GM18508 (cell line): ENCODE measurements at regions not wholly inside any gene's neighbourhood (a gene's known extent, or its start where the extent isn't known, plus 50 kb on each side); places are given as distances from the start of the nearest gene placed in this dataset.

ENCODE experiments used
- ATAC-seq: cut with Tn5 transposase; IDR thresholded peaks from one replicate; pipeline ENCODE4 v1.9.1; 2021; ENCODE audit warnings: moderate number of reproducible peaks; ENCODE audit not compliant: insufficient read depth, unreplicated experiment

DNA sequence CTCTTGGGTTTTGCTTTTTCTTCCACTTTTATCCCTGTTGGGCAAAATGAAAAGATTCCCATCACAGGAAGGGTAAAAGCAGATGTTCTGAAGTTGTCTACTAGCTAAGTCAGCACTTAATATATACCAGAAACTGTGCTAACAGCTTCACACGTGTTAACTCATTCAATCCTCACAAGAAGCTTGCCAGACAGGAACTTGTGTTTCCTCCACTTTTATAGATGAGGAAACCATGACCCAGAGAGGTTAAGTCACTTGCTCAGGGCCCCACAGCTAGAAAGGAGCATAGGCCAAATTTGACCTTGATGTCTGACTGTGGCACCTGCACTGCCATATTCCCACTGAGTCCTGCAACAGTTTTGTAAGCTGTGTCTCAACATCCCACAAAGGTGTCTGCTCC is 76.8 kb upstream of the EPC2 start:
- no peak for ATAC-seq

DNA sequence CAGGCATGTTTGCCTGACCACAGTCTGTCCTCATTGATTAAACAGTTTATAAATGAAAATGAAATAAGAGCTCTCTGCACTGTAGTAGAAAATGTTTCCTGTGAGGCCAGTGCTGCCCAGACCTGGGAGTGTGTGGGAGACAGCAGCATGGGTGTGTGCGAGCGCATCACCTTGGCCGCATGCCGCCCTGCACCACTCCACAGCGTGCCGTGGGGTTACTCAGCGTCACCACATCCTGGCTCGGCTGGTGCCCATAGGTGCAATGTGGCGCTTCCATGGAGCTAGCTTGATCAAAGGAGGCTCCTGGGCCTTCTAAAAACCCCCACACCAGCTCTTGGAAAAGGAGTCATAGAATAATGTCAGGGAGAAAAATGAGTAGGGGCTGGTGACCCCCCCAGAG is 76.0 kb upstream of the EPC2 start:
- ATAC-seq = no peak

DNA sequence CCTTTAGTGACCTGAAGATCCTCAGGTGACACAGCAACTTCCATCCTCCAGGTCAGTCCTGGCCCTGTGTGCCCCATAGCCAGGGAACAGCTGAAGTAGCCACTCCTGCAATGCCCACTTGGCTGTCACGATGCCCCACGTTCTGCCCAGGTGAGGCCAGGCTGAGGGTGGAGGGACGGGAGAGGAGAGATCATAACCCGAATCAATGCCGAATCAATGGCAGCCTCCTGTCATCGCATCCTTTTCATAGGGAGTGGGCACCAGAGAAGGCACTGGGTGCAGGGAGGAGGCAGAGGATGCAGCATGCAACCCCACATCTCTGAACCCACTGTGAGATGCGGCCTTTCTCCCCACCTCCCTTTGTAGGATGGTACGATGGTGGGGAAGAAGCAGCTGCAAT is 75.3 kb upstream of the EPC2 start:
- ATAC-seq = no peak

DNA sequence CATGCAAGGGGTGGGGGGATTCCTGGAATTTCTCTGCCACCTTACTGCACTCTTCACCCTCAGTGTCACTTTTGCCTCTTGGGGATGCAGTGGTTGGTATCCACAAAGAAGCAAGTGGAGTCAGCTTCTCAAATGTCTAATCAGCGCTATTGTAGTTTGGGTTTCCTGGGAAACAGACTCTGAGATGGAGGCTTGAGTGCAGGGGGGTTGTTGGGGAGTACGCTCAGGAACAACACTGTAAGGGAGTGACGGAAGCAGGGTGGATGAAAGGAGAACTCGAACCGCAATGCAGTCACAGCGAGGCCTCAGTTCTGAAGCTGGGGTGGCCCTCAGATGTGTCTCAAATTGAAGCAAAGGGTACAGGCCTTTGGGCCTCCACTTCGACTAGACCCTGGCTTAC is 73.6 kb upstream of the EPC2 start:
- no peak for ATAC-seq

DNA sequence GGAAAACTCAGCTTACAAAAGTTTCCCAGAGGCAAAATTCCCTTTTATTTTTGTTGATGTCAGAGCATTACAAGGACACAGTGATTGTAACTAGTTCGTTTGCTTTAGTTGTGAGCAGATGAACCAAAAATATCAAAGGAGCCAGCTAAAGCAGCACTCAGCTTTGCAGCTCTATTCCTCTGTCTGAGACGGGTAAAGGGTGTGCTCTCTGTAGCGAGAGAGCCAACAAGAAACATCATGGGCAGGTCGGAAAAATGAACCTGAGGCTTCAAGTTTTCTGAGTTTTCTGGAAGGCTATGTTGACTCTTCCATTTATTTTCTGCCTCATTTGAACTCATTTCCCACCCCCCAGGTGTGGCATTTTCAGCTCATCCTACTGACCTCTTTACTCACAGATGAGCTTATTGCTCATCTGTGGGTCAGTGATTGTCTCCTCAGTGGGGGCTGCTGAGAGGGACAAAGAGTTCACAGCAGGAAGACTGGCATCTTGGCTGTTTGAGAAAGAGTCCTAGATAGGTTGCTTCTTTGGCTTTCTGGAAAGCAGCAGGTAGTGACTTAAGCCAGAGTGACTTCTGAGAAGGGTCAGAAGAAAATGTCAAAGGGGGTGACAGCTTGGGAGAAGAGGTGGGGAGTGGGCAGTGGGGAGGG is 66.6 kb upstream of the EPC2 start:
- no peak for ATAC-seq

DNA sequence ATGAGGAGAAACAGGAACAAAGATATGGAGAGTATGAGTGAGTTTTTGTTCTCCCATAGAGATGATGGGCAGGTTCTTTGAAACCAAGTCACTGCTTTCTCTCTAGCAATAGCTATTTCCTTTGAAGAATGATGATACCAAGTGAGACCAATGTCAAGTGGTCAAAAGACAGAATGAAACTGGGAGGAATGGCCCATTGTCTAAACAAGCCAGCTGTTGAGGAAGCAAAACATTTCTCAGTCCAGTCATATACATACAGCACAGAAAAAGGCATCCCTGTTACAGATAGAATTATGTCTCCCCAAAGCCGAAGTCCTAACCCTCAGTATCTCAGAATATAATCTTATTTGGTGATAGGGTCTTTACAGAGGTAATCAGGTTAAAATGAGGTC is 66.1 kb upstream of the EPC2 start:
- peak; percentile 77 for ATAC-seq

DNA sequence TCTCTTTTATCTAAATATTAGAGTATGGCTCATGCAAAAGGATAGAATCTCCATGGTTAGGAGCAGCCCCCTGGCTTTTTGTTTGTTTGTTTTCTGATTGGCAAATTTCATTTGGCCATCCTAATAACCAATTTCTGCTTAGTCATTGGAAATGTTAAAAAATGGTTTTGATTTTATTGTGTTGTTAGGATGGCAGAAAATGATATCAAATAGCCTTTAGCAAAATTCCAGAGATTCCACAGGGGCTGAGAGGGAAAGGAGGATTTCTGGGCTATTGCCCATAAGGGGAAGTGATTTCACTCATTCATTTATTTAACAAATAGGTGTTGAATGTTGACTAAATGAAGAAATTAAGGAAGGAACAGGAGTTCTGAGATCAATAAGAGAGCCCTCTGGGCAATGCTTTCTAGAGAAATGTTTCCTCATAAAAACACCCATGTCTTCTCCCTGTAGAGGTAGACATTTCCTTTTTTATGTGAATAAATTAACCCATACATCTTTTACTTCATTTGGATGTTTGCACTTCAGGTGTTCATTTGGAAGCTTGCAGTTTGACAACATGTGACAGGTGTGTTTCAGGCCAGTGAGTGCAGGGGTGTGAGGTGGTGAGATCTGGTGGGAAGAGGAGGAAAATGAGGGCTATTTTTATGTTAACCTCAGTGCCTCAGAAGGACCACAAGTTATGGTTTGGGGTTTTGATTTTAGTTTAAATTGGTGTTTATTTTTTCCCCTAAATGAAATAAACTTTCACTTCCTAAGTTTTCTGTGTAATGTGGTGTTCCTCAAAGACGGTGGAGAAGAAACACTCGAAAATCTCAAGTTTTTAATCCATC is 61.7 kb upstream of the EPC2 start:
- ATAC-seq = no peak

DNA sequence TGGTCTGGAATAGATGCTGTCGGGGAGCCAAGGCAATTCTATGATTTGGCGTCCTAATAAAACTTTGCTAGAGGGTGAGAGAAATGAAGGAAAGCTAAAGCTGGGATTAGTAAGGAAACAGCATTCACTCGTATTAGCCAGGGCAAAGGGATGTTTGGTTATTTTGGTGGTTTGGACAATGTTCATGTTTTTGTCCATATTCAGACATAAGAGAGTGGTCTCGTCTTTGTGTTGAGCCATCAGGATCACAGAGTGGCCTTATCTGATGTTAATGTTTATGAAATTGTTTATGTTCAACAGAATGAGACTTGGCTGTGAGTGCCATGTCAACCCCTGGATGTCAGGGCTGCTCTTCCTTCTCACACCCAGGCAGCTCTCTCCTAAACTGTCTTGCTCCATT is 58.9 kb upstream of the EPC2 start:
- no peak for ATAC-seq

DNA sequence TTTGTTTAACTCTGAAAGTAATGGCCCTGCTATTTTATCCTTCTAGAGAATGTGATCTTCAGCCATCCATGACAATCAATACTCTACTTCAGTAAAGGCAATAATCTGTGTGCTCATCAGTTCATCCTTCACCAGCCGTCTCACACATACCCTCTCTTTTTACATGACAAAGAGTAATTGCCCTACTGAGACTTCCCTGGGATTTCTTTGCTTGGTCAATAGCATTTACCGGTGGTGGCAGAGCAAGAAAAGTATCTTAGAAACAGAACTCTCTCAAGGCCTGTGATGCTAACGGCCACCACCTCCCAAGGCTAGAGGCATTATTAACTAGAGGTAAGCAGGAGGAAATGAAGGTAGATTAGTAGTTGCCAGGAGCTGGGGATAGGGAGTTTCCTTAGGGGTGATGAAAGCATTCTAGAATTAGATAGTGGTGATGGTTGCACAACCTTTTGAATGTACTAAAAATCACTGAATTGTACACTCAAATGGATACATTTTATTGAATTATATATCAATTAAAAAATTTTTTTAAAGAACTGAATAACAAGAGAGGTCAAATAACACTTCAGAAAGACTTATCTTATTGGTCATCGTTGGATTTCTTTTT is 57.9 kb upstream of the EPC2 start:
- ATAC-seq = no peak

DNA sequence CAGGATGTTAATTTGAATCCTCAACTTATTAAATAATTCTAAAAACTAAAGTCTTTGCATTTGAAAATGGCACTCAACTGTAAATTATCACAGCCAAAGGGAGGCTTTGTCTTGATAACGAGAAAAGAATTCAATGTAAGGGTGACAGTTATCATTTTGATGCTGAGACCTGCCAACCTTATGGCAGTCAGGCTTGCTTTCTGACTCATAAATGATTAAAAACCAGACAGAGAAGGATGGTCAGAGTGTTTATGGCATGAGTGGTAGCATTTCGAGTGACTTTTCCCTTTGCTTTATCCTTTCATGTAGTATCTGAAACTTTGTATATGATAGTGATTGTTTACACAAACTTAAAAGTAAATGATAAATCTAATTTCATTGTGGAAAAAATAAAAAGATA is 53.9 kb upstream of the EPC2 start:
- no peak for ATAC-seq

DNA sequence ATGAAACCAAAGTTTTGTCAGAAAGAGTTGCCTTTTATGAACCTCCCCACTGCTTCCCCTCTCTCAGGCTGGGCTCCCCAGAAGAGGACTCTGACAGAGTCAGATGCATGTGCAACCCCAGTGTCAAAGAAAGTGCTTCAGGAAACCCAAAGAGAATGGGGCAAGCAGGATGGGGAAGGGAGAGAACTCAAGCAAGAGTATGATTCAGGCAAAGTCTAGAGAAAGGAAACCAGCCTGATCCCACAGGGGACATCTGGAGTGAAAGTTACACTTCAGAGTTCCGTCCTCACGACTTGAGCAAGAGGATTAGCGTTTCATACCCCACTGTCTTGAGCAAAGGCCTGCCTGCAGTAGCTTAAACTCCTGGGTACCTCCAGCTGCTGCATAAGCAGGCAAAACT is 51.8 kb upstream of the EPC2 start:
- ATAC-seq = no peak

DNA sequence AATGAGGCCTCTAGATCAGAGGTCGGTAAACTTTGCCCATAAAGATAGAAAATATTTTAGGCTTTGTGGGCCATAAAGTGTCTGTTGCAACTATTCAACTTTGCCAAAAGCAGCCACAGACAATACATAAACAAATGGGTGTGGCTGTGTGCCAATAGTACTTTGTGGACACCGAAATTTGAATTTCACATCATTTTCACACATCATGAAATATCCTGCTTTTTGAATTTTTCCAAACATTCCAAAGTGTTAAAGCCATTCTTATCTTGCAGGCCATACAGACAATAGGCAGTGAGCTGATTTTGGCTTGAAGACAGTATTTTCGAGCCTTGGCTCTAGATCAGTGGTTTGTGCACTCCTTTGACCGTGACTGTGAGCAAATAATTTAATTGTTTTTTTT is 51.1 kb upstream of the EPC2 start:
- ATAC-seq = no peak

DNA sequence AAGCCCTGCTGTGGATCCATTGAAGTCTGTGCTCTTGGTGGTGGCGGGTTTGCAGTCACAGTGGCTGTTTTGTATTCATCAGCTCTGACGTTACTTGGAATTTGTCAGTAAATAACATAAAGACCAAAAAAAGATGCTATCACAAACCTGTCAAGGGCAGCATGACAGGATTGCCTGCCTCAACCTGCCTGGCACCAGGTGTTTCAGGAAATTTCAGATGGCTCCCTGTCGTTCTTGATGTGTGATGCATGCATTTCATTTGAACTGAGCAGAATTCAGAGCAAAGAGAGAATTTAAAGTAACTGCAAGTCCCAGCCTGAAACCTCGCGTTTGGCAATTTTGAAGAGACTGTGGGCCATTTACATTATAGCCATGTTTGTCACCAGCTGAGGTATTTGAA is 50.3 kb upstream of the EPC2 start:
- no peak for ATAC-seq
